SW 1271 (cell line): ENCODE measurements at regions not wholly inside any gene's neighbourhood (a gene's known extent, or its start where the extent isn't known, plus 50 kb on each side); places are given as distances from the start of the nearest gene placed in this dataset.
"Not testable (repeated sequence)": the region's sequence is repeated elsewhere in the genome, so short reads cannot be mapped to it uniquely, and the experiment has no call there.

Experiments
- DNase-seq, 2 experiments: peaks; one replicate each; lab custom pipeline; 2025; lab: John Stamatoyannopoulos, UW

GRCh38 chr14:52202151-52202550 is 65.3 kb upstream of the PTGDR start:
- DNase-seq = no peak

- DNase-seq = no peak
These were observed 77.1 kb upstream of the PTGDR start for GRCh38 chr14:52190337-52190931.

DNA sequence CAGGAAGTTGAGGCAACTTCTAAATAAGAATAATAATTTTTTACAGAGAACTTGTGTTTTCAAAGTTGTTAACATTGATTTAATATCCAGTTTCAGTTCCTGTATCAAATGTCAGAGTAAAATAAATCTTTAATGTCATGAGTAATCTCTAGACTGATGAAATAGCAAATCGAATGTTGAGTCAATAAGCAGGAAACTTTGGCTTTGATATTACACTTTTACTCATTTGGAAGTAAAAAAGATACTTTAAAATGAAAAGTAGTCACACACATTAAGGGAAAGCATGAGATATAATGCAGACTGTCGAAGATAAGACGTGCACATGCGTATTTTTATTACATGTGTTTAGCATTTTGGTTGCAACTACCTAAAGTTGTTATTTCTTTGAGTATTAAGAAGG is 78.2 kb upstream of the PTGDR start:
- DNase-seq = no peak

- DNase-seq = no peak
These were observed 79.1 kb upstream of the PTGDR start for GRCh38 chr14:52188381-52188780.

- no peak for DNase-seq
These were observed 82.3 kb upstream of the PTGDR start for GRCh38 chr14:52185178-52185577.

- DNase-seq = no peak
These were observed 84.6 kb upstream of the PTGDR start for GRCh38 chr14:52182853-52183252.

- DNase-seq = no peak
These were observed 88.2 kb upstream of the PTGDR start for GRCh38 chr14:52179141-52179790.

GRCh38 chr14:52175982-52176502 is 91.5 kb upstream of the PTGDR start:
- no peak for DNase-seq

DNA sequence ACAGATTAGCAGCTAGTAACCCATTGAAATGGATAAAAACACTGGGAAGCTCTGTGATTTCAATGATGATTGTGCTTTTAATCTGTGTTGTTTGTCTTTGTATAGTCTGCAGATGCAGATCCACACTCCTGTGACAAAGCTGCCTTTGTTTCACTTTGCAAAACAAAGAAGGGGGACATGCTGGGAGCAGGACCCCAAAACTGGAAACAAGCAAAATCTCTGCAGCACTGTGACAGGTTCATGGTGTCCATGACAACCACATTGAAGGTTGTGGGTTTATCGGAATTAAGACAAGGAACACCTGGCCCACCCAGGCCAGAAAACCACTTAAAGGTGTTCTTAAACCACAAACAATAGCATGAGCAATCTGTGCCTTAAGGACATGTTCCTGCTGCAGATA is 95.6 kb upstream of the PTGDR start:
- DNase-seq = not testable (repeated sequence)

- DNase-seq = no peak
These were observed 98.0 kb upstream of the NID2 start for GRCh38 chr14:52166822-52167221.

DNA sequence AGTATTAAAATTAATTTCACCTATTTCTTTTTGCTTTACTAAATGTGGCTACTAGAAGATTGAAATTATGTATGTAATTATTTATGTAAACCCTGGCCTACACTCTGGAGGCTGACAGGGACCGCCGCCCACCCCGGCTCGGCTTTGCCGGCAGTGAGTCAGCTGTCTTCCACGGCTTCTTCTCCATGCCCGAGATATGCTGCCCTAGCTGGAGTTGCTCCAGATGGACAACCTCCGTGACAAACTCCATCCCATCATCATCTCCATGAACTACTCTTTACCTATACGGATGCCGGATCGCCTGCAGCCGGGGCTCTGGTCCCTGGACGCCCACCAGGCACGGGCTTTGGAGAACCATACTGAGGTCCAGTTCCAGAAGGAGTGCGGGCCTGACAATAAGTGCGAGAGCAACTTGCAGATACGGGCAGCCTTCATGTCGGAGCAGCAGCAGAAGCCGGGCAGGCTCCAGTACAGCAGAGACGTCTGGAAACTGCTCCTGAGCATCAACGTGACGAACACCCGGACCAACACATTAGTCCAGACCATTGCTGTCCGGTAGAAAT is 86.9 kb upstream of the NID2 start:
- DNase-seq = no peak

GRCh38 chr14:52154992-52155650 is 86.3 kb upstream of the NID2 start:
- DNase-seq = no peak

- no peak for DNase-seq
These were observed 85.1 kb upstream of the NID2 start for GRCh38 chr14:52153939-52154338.

GRCh38 chr14:52150162-52150561 is 81.3 kb upstream of the NID2 start:
- DNase-seq = no peak

GRCh38 chr14:52148371-52148770 is 79.5 kb upstream of the NID2 start:
- DNase-seq = no peak

DNA sequence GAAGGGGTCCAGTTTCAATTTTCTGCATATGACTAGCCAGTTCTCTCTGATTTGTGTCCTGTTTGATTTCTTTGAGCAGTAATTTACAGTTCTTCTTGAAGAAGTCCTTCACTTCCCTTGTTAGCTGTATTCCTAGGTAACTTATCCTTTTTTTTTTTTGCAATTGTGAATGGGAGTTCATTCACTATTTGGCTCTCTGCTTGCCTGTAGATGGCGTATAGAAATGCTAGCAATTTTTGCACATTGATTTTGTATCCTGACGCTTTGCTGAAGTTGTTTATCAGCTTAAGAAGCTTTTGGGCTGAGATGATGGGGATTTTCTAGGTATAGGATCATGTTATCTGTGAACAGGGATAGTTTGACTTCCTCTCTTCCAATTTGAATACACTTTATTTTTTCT is 77.6 kb upstream of the NID2 start:
- DNase-seq = peak in 1 of 2 experiments; percentile 7

DNA sequence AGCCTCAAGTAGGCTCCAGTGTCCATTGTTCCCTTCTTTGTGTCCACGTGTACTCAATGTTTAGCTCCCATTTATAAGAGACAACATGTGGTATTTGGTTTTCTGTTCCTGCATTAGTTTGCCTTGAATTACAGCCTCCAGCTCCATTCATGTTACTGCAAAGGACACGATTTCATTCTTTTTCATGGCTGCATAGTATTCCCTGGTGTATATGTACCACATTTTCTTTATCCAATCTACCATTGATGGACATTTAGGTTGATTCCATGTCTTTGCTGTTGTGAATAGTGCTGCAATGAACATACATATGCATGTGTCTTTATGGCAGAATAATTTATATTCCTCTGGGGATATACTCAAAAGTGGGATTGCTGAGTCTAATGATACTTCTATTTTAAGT is 75.2 kb upstream of the NID2 start:
- DNase-seq = not testable (repeated sequence)

DNA sequence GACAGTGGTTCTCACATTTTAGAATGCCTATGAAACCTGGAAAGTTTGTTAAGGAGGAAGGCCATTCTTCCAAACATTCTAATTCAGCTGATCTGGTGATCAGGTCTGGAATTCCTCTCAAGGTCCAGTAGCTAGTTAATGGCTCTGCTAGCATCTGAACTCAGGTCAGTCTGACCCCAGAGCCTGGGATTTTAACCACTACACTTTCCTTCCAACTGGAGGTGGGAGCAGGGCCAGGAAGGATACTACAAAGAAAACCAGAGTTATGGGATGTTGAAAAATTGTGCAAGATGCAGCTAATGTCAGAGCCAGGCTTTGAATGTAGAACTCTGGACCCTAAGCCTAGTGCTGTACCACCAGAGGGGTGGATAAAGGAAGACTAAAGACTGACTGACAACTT is 73.6 kb upstream of the NID2 start:
- DNase-seq = no peak

DNA sequence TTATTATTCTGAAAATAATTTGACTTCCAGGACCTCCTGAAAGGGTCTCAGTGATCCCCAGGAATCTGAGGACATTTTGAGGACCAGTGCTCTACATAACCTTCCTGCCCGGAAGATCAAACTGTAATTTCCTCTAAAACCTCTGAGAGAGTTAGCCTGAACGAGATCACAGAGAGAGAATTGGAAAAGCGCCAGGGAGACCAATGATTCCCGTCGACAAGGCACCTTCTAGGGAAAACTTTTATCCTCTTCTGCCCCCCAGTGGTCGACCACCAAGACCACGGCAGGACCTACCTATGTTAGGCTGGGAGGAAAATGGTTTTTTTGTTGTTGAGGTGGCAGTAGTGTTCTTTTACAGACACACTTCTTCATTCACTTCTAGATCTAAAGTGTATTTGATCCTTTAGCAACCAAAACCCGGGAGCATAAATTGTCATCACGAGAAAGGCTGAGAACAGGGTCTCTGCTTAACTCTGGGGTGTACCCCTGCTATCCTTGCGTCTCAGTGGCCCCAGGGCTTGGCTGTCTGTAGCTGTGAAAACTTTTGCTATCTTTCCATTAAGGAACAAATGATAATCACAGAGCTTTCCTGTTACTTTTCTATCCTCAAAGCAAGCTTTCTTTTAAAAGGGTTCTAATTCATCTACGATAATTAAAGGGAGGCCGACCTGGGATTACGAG is 62.9 kb upstream of the NID2 start:
- DNase-seq = peak; percentile 49 to 82

GRCh38 chr14:52129721-52130120 is 60.9 kb upstream of the NID2 start:
- DNase-seq = no peak

GRCh38 chr14:52125885-52126284 is 57.0 kb upstream of the NID2 start:
- DNase-seq = no peak
